ENCODE measurements at regions not wholly inside any gene's neighbourhood (a gene's known extent, or its start where the extent isn't known, plus 50 kb on each side); places are given as distances from the start of the nearest gene placed in this dataset.
"Not testable (repeated sequence)": the region's sequence is repeated elsewhere in the genome, so short reads cannot be mapped to it uniquely, and the experiment has no call there.

DNA sequence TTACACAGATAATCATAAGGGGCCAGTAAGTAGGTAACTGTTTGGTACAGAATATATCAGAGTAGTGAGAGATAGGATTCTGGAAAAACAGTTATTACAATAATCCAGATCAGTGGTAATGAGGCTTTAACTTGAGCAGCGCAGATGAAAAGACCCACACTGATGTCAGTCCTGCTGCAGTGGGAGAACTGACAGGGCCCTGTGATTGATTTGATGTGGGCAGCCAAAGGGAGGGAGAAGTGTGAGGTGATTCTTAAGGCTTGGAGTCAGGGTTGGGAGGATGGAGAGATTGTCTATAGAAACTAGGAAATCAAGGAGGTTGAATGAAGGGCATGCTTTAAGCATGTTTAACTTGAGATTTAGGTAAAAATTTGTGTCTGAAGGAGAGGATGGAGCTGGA lies 161.4 kb downstream of the VSIG4 start:
- H3K9me3 ChIP-seq = no peaks in the 10 kb centered on the region
- TF ChIP-seq, protein P1, sequence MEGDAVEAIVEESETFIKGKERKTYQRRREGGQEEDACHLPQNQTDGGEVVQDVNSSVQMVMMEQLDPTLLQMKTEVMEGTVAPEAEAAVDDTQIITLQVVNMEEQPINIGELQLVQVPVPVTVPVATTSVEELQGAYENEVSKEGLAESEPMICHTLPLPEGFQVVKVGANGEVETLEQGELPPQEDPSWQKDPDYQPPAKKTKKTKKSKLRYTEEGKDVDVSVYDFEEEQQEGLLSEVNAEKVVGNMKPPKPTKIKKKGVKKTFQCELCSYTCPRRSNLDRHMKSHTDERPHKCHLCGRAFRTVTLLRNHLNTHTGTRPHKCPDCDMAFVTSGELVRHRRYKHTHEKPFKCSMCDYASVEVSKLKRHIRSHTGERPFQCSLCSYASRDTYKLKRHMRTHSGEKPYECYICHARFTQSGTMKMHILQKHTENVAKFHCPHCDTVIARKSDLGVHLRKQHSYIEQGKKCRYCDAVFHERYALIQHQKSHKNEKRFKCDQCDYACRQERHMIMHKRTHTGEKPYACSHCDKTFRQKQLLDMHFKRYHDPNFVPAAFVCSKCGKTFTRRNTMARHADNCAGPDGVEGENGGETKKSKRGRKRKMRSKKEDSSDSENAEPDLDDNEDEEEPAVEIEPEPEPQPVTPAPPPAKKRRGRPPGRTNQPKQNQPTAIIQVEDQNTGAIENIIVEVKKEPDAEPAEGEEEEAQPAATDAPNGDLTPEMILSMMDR (IDR thresholded peaks at IDR 0.05) = no peak
- no peak for DNase-seq (ENCODE audit: low spot score)
- no peak overlapping the region for H3K27ac ChIP-seq
- H3K4me1 ChIP-seq = no peaks in the 10 kb centered on the region
- no peaks in the 10 kb centered on the region for H3K36me3 ChIP-seq
- no peaks in the 10 kb centered on the region for H3K27me3 ChIP-seq
- no peak overlapping the region for H3K4me3 ChIP-seq

DNA sequence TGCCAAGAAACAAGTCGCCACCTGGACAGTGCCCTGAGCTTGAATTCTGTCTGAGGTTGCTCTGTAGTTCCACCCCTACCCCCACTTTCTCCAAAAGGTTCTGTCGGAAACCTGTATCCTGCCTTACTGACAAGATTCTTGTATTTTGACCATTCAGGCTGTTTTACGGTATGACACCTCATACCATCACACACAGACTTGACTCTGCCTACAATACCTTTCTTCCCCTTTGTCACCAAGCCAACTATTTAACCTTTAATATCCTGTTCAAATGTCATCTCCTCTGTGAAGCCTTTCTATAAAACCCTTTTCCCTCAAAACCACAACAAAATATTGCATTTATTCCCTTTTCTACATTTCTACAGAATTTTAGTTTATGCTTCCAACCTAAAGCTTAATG lies 161.9 kb downstream of the VSIG4 start:
- Histone ChIP-seq H3K27me3 (no peaks in the 10 kb centered on the region), H3K9me3 (no peaks in the 10 kb centered on the region), H3K4me1 (no peaks in the 10 kb centered on the region), H3K27ac (no peak overlapping the region), H3K36me3 (no peaks in the 10 kb centered on the region), H3K4me3 (no peak overlapping the region)
- TF ChIP-seq, protein P1 (IDR thresholded peaks at IDR 0.05) = no peak
- no peak for DNase-seq (ENCODE audit: low spot score)

DNA sequence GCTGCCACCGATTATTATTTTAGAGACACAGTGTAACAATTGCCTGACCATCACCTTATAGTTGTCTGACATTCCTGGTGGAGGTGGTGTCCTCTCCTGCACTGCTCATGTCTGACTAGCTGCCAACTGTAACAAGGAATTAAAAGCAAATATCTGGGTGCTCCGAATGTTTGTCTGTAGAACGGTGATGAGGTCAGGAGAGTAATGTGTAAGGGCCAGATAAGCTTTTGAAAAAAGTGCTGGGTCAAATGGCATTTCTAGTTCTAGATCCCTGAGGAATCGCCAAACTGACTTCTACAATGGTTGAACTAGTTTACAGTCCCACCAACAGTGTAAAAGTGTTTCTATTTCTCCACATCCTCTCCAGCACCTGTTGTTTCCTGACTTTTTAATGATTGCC lies 164.3 kb downstream of the VSIG4 start:
- DNase-seq (ENCODE audit: low spot score); H3K27ac ChIP-seq; H3K27me3 ChIP-seq; H3K4me1 ChIP-seq; H3K9me3 ChIP-seq; H3K36me3 ChIP-seq; H3K4me3 ChIP-seq: not testable (repeated sequence)

DNA sequence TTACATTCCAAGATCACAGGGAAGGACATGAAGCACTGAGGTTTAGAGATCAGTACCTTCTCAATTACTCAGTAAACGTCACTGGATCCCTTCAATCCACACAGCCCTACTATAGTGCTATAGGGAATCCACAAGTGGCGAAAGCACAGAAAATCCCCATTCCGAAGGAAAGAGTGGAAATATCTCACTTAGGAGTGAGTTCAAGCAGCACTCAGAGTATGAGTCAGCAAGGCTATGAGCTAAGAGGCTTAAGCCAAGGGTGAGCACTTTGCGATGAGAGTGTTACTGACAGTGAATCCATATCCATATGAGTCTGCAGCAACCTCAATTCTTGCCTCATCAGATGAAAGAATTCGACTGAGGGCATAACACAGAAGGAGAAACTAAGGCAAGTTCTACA lies 165.1 kb downstream of the VSIG4 start:
- Histone ChIP-seq H3K4me3 (no peak overlapping the region), H3K4me1 (no peaks in the 10 kb centered on the region), H3K27me3 (no peaks in the 10 kb centered on the region), H3K36me3 (no peaks in the 10 kb centered on the region), H3K27ac (no peak overlapping the region), H3K9me3 (no peaks in the 10 kb centered on the region)
- DNase-seq (ENCODE audit: low spot score) = no peak
- TF ChIP-seq, protein P1 (IDR thresholded peaks at IDR 0.05) = no peak

DNA sequence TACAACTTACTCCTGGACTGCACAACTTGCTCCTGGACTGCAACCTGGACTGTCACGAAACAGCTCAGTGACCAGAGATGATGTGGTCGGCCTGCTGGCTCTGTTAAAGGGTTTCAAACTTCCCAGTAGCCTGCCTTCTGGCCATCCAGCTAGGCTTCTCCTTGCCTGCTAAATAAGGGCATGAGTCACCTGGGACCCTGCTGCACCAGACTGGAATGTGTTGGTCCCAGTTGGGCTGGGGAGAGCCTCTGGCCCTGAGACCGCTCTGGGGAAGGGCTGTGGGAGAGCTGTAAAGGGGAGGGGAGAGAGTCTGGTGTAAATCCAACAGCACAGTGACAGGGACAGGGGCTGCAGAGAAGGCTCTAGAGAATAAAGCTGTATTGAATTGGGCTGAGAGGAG lies 165.8 kb downstream of the VSIG4 start:
- H3K36me3 ChIP-seq = no peaks in the 10 kb centered on the region
- no peaks in the 10 kb centered on the region for H3K4me1 ChIP-seq
- TF ChIP-seq, protein P1 (IDR thresholded peaks at IDR 0.05) = no peak
- no peaks in the 10 kb centered on the region for H3K27me3 ChIP-seq
- DNase-seq (ENCODE audit: low spot score) = no peak
- H3K4me3 ChIP-seq = no peak overlapping the region
- H3K27ac ChIP-seq = no peak overlapping the region
- no peaks in the 10 kb centered on the region for H3K9me3 ChIP-seq

DNA sequence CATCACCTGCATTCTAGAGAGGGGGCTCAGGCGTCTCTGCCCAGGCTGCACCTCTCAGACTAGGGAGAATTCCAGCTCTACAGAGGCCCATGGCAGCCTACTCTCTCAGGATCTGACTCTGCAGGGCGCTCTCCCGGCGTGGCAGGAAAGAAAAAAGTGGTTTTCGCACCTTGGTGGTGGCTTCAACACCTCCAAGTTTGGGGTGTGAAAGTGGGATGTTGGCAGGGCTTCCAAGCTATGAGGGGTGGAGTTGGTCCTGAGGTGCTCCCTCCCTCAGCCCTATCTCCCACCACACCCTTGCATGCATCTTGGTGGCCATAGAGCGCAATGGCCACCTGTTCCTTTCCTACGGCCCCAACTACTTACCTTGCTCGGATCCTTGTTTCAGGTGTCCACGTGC lies 166.5 kb downstream of the VSIG4 start:
- TF ChIP-seq, protein P1 (IDR thresholded peaks at IDR 0.05) = no peak
- no peaks in the 10 kb centered on the region for H3K9me3 ChIP-seq
- no peaks in the 10 kb centered on the region for H3K4me1 ChIP-seq
- DNase-seq (ENCODE audit: low spot score) = no peak
- H3K27ac ChIP-seq = no peak overlapping the region
- H3K36me3 ChIP-seq = no peaks in the 10 kb centered on the region
- no peak overlapping the region for H3K4me3 ChIP-seq
- H3K27me3 ChIP-seq = no peaks in the 10 kb centered on the region
